ENCODE measurements at regions not wholly inside any gene's neighbourhood (a gene's known extent, or its start where the extent isn't known, plus 50 kb on each side); places are given as distances from the start of the nearest gene placed in this dataset.

DNA sequence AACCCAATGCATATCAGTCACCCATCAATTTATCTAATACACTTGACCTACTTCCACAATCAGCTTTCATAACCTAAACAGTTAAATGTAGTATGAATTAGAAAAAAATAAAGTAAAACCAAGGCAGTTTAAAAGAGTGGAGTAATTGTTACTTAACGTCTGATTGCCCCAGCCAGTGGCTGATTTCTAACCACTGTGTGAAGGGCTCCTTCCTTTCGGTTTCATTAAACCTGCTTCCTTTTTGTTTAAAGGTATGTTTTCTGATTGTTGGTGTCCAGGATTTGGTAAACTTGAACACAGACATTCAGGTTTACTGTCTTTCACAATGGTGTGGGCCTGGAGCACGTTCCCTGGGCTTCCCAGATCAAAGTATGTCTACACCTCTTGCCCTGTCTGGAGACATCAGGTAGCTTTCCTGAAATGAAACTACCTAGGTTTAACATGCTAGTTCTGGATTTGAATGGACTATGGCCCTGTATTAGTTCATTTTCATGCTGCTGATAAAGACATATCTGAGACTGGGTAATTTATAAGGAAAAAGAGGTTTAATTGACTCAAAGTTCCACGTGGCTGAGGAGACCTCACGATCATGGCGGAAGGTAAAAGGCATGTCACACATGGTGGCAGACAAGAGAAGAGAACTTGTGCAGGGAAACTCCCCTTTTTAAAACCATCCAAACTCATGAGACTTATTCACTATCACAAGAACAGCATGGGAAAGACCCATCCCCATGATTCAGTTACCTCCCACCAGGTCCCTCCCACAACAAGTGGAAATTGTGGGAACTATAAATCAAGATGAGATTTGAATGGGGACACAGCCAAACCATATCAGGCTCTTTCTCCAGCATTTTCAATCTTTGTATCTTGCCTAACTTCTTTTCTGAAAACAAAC is 605.2 kb upstream of the ID2 start:
- no peak for TF ChIP-seq CTCF (IDR thresholded peaks at IDR 0.05; ENCODE audit: insufficient read depth, low read length, missing control alignments)
- DNase-seq (ENCODE audit: low read depth, low spot score) = no peak
- ChIA-PET POLR2A (no interaction called here), CTCF (no interaction called here)
- no peak overlapping the region for H3K4me3 ChIP-seq (ENCODE audit: low read depth, low read length)

- H3K4me3 ChIP-seq (ENCODE audit: low read depth, low read length) = no peak overlapping the region
- ChIA-PET POLR2A (no interaction called here), CTCF (interaction anchor here (1.0 kb wide), 1 partner anchor 9 kb away, joined by 3 read pairs; no protein-coding TSS in a partner anchor)
- TF ChIP-seq CTCF (IDR thresholded peaks at IDR 0.05; ENCODE audit: insufficient read depth, low read length, missing control alignments) = no peak
- DNase-seq (ENCODE audit: low read depth, low spot score) = no peak
Measured at GRCh38 chr2:8078705-8079104, 603.2 kb upstream of the ID2 start.

DNA sequence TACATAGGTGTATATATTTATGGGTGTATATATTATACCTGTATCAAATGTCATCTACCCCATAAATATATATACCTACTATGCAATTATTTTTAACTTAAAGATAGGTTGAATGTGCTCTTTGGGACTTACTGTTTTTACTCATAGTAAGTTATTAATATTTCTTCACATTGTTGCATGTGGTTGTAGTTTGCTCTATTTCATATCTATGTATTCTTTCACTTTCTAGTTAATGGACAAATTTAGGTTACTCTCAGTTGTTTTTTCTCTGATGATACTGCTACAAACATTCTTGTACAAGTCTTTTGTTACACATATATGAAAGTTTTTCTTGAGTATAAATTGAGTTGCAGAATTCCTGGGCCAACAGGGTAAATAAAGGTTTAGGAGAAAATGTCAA is 601.8 kb upstream of the ID2 start:
- CTCF ChIA-PET = no interaction called here
- DNase-seq (ENCODE audit: low read depth, low spot score) = no peak
- no peak overlapping the region for H3K4me3 ChIP-seq (ENCODE audit: low read depth, low read length)
- POLR2A ChIA-PET = no interaction called here
- TF ChIP-seq CTCF (IDR thresholded peaks at IDR 0.05; ENCODE audit: insufficient read depth, low read length, missing control alignments) = no peak

DNA sequence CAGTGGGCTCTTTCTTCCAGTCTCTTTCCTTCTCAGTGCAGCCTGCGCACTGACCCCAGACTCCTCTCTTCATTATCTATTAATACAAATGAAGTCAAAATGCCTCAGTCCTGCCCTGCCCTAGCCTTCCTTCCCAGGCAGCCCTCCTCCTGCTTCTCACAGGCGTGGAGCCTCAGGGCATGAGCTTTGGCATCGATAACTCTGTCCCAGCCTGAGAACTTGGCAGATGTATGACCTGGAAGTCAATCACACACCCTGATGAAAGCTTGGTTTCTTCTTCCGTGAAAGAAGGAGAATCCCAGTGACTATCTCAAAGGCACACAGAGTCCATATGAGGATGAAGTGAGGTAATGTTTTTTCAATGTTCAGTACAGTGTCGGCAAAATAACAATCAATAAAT is 600.7 kb upstream of the ID2 start:
- CTCF ChIA-PET = no interaction called here
- DNase-seq (ENCODE audit: low read depth, low spot score) = no peak
- H3K4me3 ChIP-seq (ENCODE audit: low read depth, low read length) = no peak overlapping the region
- TF ChIP-seq CTCF (IDR thresholded peaks at IDR 0.05; ENCODE audit: insufficient read depth, low read length, missing control alignments) = no peak
- POLR2A ChIA-PET = no interaction called here

- ChIA-PET POLR2A (no interaction called here), CTCF (no interaction called here)
- no peak overlapping the region for H3K4me3 ChIP-seq (ENCODE audit: low read depth, low read length)
- no peak for TF ChIP-seq CTCF (IDR thresholded peaks at IDR 0.05; ENCODE audit: insufficient read depth, low read length, missing control alignments)
- no peak for DNase-seq (ENCODE audit: low read depth, low spot score)
Measured at GRCh38 chr2:8082840-8083239, 599.0 kb upstream of the ID2 start.

GRCh38 chr2:8086357-8086756 is 595.5 kb upstream of the ID2 start:
- no peak overlapping the region for H3K4me3 ChIP-seq (ENCODE audit: low read depth, low read length)
- CTCF ChIA-PET = interaction anchor here (2.8 kb wide), 1 partner anchor 659 kb away, joined by 8 read pairs; no protein-coding TSS in a partner anchor
- DNase-seq (ENCODE audit: low read depth, low spot score) = no peak
- no peak for TF ChIP-seq CTCF (IDR thresholded peaks at IDR 0.05; ENCODE audit: insufficient read depth, low read length, missing control alignments)
- POLR2A ChIA-PET = interaction anchor here (0.9 to 1.5 kb wide), 3 partner anchors 37 to 596 kb away, joined by 3 to 23 read pairs (median 5); partner anchors contain the start of gene ID2
